ENCODE measurements at regions not wholly inside any gene's neighbourhood (a gene's known extent, or its start where the extent isn't known, plus 50 kb on each side); places are given as distances from the start of the nearest gene placed in this dataset.

DNA sequence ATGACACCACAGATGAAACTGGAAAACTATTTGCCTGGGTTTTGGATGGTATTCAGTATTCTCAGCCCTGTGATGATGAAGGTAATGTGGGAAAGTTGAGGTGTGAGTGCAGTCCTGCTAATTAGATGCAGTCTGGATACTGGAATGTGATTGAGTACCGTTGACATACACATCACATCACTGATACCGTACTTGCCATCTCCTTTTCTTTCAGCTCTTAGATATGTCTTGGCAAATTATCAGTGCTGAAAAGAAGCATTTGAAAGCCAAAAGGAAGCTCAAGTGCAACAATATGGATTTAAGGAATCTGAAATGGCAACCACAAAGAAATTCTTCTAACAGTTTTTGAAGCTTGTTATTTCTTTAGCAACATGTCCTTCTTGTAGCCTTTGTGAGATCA is 381.4 kb upstream of the TGFBR2 start:
- no peak for DNase-seq

DNA sequence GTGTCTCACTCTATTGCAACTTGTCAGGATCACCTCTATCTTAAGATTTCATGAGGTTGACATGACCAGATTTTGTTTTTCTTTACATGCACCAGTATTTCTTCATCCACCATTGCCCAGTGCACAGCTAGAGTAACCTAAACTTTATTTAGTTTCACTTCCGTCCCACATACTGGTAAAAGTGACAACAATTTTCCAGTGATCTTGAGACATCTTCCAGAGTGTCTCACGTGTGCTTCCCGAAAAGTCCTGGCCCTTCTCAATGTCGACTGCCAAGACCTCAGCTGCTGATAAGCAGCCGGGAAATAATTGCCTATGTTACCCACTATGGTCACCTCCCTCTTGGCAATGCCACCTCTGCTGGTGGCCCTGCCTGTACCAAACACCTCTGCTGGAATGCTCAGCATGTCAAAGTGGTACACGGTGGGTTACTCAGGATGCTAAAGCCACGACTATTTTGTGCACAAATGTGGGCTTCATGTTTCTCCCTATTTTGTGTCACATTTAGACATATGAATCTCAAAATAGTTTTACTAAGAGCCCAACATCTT is 379.7 kb upstream of the TGFBR2 start:
- DNase-seq = no peak

DNA sequence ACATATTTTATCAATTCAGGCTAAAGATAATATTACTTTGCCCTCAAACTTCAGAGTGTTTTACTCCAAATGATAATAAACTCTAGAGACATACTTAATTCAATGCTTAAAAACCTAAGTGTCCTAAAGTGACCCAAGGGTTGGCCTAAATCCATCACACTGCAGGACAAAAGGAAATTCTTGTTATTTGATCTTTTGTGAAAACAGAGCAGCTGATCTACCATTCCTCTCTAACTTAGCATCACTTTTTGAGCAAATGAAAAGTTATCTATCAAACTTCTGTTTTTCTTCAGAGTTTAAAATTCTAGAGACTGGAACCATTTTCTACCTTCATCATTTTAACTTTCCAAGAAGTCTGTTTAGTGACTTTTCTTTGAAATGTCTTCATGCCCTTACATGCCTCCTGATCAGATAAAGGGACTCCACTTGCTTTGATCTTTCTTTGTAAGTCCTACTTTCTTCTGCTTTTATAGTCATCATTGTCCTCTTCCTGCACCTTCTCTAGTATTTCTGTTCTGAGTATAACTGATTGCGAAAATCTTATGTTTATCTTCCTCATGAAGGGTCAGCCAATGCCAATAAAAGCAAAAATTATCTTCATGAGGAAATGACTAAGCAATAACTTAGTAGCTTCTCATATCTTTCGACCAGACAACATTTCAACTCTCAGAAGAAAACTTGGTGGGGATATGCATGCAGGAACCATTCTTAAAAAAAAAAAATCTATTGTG is 378.7 kb upstream of the TGFBR2 start:
- no peak for DNase-seq

DNA sequence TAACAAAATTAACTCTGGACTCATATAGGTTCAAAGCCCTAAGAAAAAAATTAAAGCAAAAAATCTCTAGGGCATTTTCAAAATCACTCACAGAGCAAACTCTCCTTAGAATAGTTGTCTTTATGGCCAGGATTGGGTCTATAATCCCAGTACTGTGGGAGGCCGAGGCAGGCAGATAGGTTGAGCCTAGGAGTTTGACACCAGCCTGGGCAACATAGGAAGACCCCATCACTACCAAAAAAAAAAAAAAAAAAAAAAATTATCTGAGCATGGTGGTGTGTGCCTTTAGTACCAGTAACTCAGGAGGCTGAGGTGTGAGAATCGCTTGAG is 378.1 kb upstream of the TGFBR2 start:
- no peak for DNase-seq

DNA sequence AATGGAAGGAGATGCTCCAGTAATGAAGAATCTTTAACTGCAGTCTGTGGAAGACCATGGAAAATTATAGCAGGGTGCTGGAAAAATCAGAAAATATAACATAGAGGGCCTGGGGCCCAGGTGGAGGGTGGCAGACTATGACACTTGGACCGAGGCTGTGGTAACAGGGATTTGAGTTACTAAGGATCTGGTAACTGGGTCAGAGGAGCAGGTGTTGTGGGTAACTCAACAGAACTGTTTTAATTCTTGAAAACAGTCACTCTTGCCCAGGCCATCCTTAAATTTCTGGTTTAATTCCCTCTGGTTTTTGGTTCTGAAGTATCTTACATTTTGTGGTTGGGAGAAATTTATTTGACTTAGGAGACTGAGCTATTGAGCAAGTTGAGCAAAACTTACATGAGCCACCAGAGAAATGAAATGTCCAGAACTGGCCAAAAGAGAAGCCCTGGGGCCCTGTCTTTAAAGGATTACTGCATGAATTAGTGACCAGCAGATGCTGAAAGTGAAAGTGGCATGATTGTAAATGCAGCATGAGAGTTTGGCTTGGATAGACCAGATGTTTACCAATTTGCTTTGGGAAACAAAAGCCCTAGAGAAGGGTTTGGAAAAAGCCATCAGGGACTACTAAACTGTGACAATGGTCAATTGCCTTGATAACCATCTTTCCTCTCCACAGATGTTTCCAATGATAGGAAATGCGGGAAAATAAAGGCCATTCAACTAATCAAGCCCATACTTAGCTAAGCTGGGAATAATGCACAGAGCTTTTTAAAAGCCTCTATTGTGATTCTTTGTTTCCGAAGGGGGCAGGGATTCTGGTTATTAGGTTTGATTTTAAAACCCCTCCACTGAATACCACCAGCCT is 374.9 kb upstream of the TGFBR2 start:
- no peak for DNase-seq

DNA sequence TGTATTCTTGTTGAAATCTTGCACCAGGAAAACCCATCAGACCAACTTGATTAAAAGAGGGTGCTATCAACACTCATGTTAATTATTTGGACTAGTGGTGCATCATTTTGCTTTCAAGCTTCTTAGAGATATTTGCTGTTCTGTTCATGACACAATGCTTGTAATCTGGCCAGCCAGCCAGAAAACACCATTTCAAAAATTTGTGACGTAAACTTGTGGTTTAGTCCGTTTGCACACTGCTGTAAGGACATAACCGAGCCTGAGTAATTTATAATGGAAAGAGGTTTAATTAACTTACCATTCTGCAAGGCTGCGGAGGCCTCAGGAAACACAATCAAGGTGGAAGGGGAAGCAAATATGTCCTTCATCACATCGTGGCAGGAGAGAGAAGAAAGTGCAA is 374.3 kb upstream of the TGFBR2 start:
- no peak for DNase-seq

DNA sequence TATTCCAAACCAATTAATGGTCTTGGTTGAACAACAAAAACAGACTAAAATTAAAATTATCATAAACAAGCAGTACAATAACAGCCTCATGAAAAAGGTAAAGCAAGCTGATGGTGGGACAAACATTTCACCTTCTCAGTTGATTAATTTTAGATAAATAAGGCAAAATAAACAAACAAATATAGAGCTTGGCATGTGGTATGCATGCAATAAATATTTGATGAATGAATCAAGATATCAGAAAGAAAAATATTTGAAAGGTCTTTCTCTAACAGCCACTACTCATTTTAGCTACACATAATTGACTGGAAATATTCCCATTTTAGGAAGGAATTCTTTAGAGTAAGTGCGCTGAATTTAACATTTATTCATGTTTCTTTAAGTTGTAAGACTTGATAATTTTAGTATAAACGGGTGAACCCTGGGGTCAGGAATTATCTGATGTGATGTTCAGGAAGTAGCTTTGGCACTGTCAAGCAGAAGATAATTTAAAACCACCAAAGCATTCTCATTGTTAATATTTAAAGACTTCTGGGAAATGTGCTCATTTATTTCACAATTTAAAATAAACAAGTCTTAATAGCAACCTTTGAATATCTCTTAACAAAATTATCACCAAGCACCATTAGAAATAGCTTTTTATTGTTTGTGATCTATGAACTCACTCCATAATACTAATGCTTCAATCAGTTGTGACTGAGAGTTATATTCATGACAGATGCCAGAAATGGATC is 372.3 kb upstream of the TGFBR2 start:
- DNase-seq = no peak

DNA sequence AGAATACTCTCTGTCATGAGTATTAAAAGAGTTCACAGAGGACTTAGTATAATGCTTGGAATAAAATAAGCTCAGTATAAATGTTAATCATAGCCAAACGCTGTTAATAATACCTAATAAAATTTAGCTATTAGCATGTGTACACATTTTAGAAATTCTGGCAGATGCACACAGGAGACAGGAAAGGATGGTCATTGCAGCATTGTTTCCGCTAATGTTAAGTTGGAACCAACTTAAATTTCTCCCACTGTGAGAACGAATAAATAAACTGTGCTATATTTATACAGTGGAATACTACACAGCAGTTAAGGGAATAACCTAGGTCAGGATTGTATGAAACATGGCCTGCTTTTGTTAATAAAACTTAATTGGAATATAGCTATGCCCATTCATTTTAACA is 370.4 kb upstream of the TGFBR2 start:
- no peak for DNase-seq

GRCh38 chr3:30241721-30242120 is 364.7 kb upstream of the TGFBR2 start:
- DNase-seq = no peak

GRCh38 chr3:30245858-30246622 is 360.4 kb upstream of the TGFBR2 start:
- DNase-seq = no peak

DNA sequence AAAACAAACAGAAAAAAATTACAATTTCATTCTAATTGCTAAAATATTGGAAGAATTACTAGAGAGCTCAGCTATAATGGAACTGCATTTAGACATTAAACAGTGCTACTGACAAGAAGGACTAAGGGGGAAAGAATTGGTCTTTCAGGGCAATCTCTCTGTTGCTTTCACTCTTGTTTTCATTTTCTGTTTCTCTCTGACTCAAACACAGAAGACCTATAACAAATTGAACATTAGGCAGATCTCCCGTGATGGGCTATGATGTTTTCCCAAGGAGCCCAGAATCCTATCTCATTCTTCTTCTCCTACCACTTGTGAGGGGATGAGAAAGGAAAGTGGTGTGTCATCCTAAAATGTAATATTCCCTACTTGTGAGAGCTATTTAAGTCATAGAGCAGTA is 358.0 kb upstream of the TGFBR2 start:
- no peak for DNase-seq

GRCh38 chr3:30252474-30252873 is 353.9 kb upstream of the TGFBR2 start:
- DNase-seq = no peak

DNA sequence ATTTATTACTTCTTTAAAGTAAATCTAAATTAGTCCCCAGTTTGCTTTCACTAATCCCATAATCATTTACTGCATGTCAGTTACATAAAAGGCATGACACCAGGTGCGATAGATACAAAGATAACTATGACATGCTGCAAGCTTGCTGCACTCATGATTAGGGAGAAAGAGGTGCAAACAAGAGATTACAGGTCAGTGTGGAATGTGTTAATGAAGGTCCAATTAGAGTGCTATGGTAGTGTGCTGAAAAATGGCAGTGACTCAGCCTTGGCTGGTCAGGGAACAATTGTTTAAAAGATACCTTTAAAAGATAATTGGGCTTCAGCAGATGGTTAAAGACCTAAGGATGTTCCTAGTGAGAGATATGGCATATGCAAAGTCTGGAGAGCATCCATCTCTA is 352.6 kb upstream of the TGFBR2 start:
- no peak for DNase-seq

- no peak for DNase-seq
Measured at GRCh38 chr3:30256474-30256873, 349.9 kb upstream of the TGFBR2 start.

GRCh38 chr3:30258426-30259392 is 347.7 kb upstream of the TGFBR2 start:
- no peak for DNase-seq

DNA sequence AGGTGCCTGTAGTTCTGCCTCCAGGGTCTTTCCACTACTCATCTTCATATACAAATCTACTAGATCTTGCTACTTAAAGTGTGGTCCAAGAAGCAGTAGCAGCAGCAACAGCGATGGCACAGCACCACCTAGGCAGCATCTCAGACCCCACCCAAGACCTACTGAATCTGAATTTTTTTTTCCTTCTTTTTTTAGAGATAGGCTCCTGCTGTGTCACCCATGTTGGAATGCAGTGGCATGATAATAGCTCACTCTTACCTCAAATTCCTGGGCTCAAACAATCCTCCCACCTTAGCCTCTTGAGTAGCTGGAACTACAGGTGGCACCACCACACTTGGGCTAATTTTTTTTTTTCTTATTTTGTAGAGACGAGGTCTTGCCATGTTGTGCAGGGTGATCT is 346.7 kb upstream of the TGFBR2 start:
- DNase-seq = no peak

DNA sequence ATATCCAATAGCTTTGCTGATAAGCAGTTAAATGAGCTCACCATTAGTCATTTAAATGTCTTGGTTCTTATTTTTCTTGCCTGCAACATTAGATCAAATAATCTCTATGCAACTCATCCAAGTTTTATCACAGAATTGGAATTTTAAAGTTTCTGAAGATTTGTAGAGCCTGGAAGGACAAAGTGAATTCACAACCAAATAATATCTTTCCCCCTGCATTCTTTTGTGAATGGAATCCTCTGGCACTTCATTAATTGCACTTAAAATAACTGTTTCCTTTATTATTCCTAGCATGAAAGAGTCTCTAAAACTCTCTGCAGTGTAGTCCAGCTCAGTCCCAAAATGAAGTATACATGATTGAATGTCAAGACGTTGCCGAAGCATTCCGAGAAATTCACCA is 345.6 kb upstream of the TGFBR2 start:
- no peak for DNase-seq

GRCh38 chr3:30263238-30263924 is 343.0 kb upstream of the TGFBR2 start:
- no peak for DNase-seq

GRCh38 chr3:30263925-30264313 is 342.5 kb upstream of the TGFBR2 start:
- DNase-seq = no peak

DNA sequence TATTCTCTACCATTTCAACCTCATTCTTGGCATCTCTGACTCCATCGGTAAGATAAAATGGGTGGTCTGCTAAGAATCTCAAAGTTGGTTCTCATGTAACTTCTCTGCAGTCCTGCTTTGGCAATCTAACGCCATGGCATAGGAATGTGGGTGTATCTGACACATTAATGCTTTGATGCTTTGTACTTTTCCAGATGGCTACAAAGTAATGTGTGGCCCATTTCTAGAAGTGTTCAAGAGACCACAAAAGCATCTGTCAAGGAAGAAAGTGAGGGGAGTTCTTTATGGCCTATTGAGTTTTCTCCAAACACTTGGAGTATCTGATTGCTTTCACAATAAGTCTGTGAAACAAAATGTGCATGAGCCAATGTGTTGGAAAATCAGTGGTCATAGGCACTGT is 339.9 kb upstream of the TGFBR2 start:
- DNase-seq = no peak

DNA sequence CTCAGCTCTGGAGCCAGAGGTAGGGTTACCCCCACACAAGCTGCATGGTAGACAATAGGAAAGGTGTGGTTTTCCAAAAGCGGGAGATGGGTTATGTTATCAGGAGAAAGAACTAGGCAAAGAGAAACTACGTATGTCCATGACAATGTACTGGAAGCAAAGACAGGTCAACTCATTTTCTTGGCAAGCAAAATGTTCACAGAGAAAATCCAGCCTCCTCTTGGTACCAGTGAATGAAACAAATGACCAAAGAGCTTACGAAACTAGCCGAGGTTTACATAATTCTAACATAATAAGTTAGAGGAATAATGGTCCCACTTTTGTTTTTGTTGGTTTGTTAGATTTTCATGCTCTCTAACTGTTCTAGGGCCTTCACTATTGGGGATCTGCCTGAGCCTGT is 338.1 kb upstream of the TGFBR2 start:
- no peak for DNase-seq

Measured in central memory CD4-positive, alpha-beta T cell (primary cell).